ENCODE measurements at regions not wholly inside any gene's neighbourhood (a gene's known extent, or its start where the extent isn't known, plus 50 kb on each side); places are given as distances from the start of the nearest gene placed in this dataset.

GRCh38 chr10:118503192-118503591, 92.3 kb downstream of the PRLHR start:
- POLR2A ChIA-PET: interaction anchor here (0.6 kb wide), 1 partner anchor 24 kb away, joined by 5 read pairs; no protein-coding TSS in a partner anchor
- no TSS peak for BruUV-seq (replicated peaks)
- Histone ChIP-seq H3K27ac (ENCODE audit: low read depth, low read length, poor library complexity, severe bottlenecking) (no peak overlapping the region), H3K4me1 (ENCODE audit: insufficient read depth, low read length, poor library complexity, severe bottlenecking) (no peaks in the 10 kb centered on the region), H2AFZ (ENCODE audit: low read length) (no peak overlapping the region), H3K79me2 (ENCODE audit: insufficient read depth, low read depth, low read length) (no peaks in the 10 kb centered on the region), H3K9me2 (ENCODE audit: insufficient read depth, low read length) (no peaks in the 10 kb centered on the region), H3K9me3 (ENCODE audit: low read length) (no peaks in the 10 kb centered on the region), H4K20me1 (ENCODE audit: insufficient read depth, low read length) (no peaks in the 10 kb centered on the region), H3K4me3 (ENCODE audit: low read depth, low read length, poor library complexity, severe bottlenecking) (no peak overlapping the region), H3K4me2 (ENCODE audit: low read length) (no peak overlapping the region), H3K36me3 (ENCODE audit: insufficient read depth, low read length) (no peaks in the 10 kb centered on the region)
- no peak for TF ChIP-seq EZH2phosphoT487 (IDR thresholded peaks at IDR 0.05; ENCODE audit: borderline replicate concordance, low read depth, low read length)
- TF ChIP-seq CTCF (conservative IDR thresholded peaks at IDR 0.05; ENCODE audit: low read length): no peak
- no peak for DNase-seq (ENCODE audit: low spot score)
- CTCF ChIA-PET (ENCODE audit: unreplicated experiment): no interaction called here
- intact Hi-C loops (cut with micrococcal nuclease; ENCODE audit: unreplicated experiment): no loop called here

GRCh38 chr10:118501637-118502440, 93.6 kb downstream of the PRLHR start:
- intact Hi-C loops (cut with micrococcal nuclease; ENCODE audit: unreplicated experiment): no loop called here
- Histone ChIP-seq H2AFZ (ENCODE audit: low read length) (no peak overlapping the region), H3K27ac (ENCODE audit: low read depth, low read length, poor library complexity, severe bottlenecking) (no peak overlapping the region), H3K4me1 (ENCODE audit: insufficient read depth, low read length, poor library complexity, severe bottlenecking) (no peaks in the 10 kb centered on the region), H3K9me2 (ENCODE audit: insufficient read depth, low read length) (no peaks in the 10 kb centered on the region), H3K79me2 (ENCODE audit: insufficient read depth, low read depth, low read length) (no peaks in the 10 kb centered on the region), H3K4me2 (ENCODE audit: low read length) (no peak overlapping the region), H3K36me3 (ENCODE audit: insufficient read depth, low read length) (no peaks in the 10 kb centered on the region), H3K9me3 (ENCODE audit: low read length) (no peaks in the 10 kb centered on the region), H4K20me1 (ENCODE audit: insufficient read depth, low read length) (no peaks in the 10 kb centered on the region), H3K4me3 (ENCODE audit: low read depth, low read length, poor library complexity, severe bottlenecking) (no peak overlapping the region)
- ChIA-PET POLR2A (no interaction called here), CTCF (ENCODE audit: unreplicated experiment) (no interaction called here)
- TF ChIP-seq CTCF (conservative IDR thresholded peaks at IDR 0.05; ENCODE audit: low read length): no peak
- TF ChIP-seq EZH2phosphoT487 (IDR thresholded peaks at IDR 0.05; ENCODE audit: borderline replicate concordance, low read depth, low read length): no peak
- no TSS peak for BruUV-seq (replicated peaks)
- no peak for DNase-seq (ENCODE audit: low spot score)

GRCh38 chr10:118501171-118501570, 94.3 kb downstream of the PRLHR start:
- TF ChIP-seq EZH2phosphoT487 (IDR thresholded peaks at IDR 0.05; ENCODE audit: borderline replicate concordance, low read depth, low read length): no peak
- no peak for TF ChIP-seq CTCF (conservative IDR thresholded peaks at IDR 0.05; ENCODE audit: low read length)
- no peak overlapping the region for H3K4me2 ChIP-seq (ENCODE audit: low read length)

More at GRCh38 chr10:118501171-118501570, 94.3 kb downstream of the PRLHR start:
- Histone ChIP-seq H2AFZ (ENCODE audit: low read length) (no peak overlapping the region), H3K36me3 (ENCODE audit: insufficient read depth, low read length) (no peaks in the 10 kb centered on the region), H3K27ac (ENCODE audit: low read depth, low read length, poor library complexity, severe bottlenecking) (no peak overlapping the region), H4K20me1 (ENCODE audit: insufficient read depth, low read length) (no peaks in the 10 kb centered on the region), H3K9me2 (ENCODE audit: insufficient read depth, low read length) (no peaks in the 10 kb centered on the region), H3K4me1 (ENCODE audit: insufficient read depth, low read length, poor library complexity, severe bottlenecking) (no peaks in the 10 kb centered on the region), H3K4me3 (ENCODE audit: low read depth, low read length, poor library complexity, severe bottlenecking) (no peak overlapping the region), H3K79me2 (ENCODE audit: insufficient read depth, low read depth, low read length) (no peaks in the 10 kb centered on the region), H3K9me3 (ENCODE audit: low read length) (no peaks in the 10 kb centered on the region)
- CTCF ChIA-PET (ENCODE audit: unreplicated experiment): no interaction called here
- POLR2A ChIA-PET: no interaction called here
- DNase-seq (ENCODE audit: low spot score): no peak
- BruUV-seq (replicated peaks): no TSS peak
- intact Hi-C loops (cut with micrococcal nuclease; ENCODE audit: unreplicated experiment): no loop called here

Data from OCI-LY7 (cell line).